ENCODE measurements at regions not wholly inside any gene's neighbourhood (a gene's known extent, or its start where the extent isn't known, plus 50 kb on each side); places are given as distances from the start of the nearest gene placed in this dataset.

DNA sequence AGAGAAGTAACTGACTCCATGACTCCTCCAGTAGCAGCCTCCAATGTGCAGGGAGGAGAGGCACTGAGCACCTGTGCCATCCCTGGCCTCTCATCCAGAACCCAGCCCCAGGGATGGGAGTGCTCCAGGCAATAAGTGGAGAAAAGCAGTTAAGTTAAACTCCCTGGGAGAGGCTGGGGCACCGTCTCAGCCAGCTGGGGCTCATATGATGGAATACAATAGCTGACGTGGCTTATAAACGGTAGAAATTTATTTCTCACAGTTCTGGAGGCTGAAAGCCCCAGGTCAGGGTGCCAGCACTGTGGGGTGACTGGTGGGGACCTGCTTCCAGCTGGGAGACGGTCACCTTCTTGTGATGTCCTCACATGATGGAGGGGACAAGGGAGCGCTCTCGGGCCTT, 94.7 kb downstream of the RAMP3 start:
- no peak overlapping the region for H3K27ac ChIP-seq (ENCODE audit: insufficient read depth, low read length)
- H4K20me1 ChIP-seq (ENCODE audit: control insufficient read depth, extremely low read depth, insufficient read depth, low read length): no peaks in the 10 kb centered on the region
- H3K27me3 ChIP-seq (ENCODE audit: control insufficient read depth, insufficient read depth, low read length): no peaks in the 10 kb centered on the region
- H3K9ac ChIP-seq (ENCODE audit: insufficient read depth, low read length): no peak overlapping the region
- no peak overlapping the region for H3K4me2 ChIP-seq (ENCODE audit: extremely low read depth, insufficient read depth, low read length)
- no peak for DNase-seq (ENCODE audit: low read depth in 2 of 2)
- TF ChIP-seq EZH2 (IDR thresholded peaks at IDR 0.05; ENCODE audit: low read length, missing control alignments): no peak
- TF ChIP-seq, protein P1, sequence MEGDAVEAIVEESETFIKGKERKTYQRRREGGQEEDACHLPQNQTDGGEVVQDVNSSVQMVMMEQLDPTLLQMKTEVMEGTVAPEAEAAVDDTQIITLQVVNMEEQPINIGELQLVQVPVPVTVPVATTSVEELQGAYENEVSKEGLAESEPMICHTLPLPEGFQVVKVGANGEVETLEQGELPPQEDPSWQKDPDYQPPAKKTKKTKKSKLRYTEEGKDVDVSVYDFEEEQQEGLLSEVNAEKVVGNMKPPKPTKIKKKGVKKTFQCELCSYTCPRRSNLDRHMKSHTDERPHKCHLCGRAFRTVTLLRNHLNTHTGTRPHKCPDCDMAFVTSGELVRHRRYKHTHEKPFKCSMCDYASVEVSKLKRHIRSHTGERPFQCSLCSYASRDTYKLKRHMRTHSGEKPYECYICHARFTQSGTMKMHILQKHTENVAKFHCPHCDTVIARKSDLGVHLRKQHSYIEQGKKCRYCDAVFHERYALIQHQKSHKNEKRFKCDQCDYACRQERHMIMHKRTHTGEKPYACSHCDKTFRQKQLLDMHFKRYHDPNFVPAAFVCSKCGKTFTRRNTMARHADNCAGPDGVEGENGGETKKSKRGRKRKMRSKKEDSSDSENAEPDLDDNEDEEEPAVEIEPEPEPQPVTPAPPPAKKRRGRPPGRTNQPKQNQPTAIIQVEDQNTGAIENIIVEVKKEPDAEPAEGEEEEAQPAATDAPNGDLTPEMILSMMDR (conservative IDR thresholded peaks at IDR 0.05 in 1 of 2, IDR thresholded peaks at IDR 0.05 in 1 of 2; ENCODE audit: low read depth in 1 of 2, low read length in 2 of 2): no peak
- no peaks in the 10 kb centered on the region for H3K4me1 ChIP-seq (ENCODE audit: control insufficient read depth, extremely low read depth, insufficient read depth, low read length)
- H3K79me2 ChIP-seq (ENCODE audit: control insufficient read depth, insufficient read depth, low read length): no peaks in the 10 kb centered on the region
- no peaks in the 10 kb centered on the region for H3K36me3 ChIP-seq (ENCODE audit: control insufficient read depth, insufficient read depth, low read length)
- H3K4me3 ChIP-seq (replicated peaks in 1 of 4; ENCODE audit: control extremely low read depth in 1 of 4, insufficient read depth in 1 of 4, low read depth in 3 of 4, low read length in 4 of 4): no peak overlapping the region
- H2AFZ ChIP-seq (ENCODE audit: low read length): no peak overlapping the region
- H3K9me3 ChIP-seq (ENCODE audit: control insufficient read depth, insufficient read depth, low read depth, low read length): no peaks in the 10 kb centered on the region

DNA sequence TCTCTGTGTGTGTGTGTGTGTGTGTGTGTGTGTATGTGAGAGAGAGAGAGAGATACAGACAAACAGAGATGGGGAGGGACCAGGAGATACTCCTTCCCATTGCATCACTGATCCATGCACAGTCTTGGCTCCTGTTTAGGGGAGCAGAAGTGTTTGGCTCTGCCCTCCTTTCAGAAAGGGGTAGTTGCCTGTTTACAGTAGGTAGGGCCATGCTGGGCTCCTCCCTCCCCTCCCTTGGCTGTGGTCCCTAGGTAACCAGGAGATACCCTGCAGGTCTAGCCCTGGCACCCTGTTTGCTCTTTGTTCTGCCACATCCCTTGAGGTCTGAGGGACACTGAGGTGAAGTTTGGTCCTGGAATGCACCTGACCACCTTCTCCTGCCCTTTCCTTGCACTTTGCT, 95.3 kb downstream of the RAMP3 start:
- Histone ChIP-seq H3K27me3 (ENCODE audit: control insufficient read depth, insufficient read depth, low read length) (no peaks in the 10 kb centered on the region), H2AFZ (ENCODE audit: low read length) (no peak overlapping the region), H3K9ac (ENCODE audit: insufficient read depth, low read length) (no peak overlapping the region), H3K27ac (ENCODE audit: insufficient read depth, low read length) (no peak overlapping the region), H3K4me3 (replicated peaks in 1 of 4; ENCODE audit: control extremely low read depth in 1 of 4, insufficient read depth in 1 of 4, low read depth in 3 of 4, low read length in 4 of 4) (no peak overlapping the region), H4K20me1 (ENCODE audit: control insufficient read depth, extremely low read depth, insufficient read depth, low read length) (no peaks in the 10 kb centered on the region), H3K36me3 (ENCODE audit: control insufficient read depth, insufficient read depth, low read length) (no peaks in the 10 kb centered on the region), H3K4me1 (ENCODE audit: control insufficient read depth, extremely low read depth, insufficient read depth, low read length) (no peaks in the 10 kb centered on the region), H3K79me2 (ENCODE audit: control insufficient read depth, insufficient read depth, low read length) (no peaks in the 10 kb centered on the region), H3K9me3 (ENCODE audit: control insufficient read depth, insufficient read depth, low read depth, low read length) (no peaks in the 10 kb centered on the region), H3K4me2 (ENCODE audit: extremely low read depth, insufficient read depth, low read length) (no peak overlapping the region)
- TF ChIP-seq, protein P1 (conservative IDR thresholded peaks at IDR 0.05 in 1 of 2, IDR thresholded peaks at IDR 0.05 in 1 of 2; ENCODE audit: low read depth in 1 of 2, low read length in 2 of 2): no peak
- no peak for TF ChIP-seq EZH2 (IDR thresholded peaks at IDR 0.05; ENCODE audit: low read length, missing control alignments)
- DNase-seq (ENCODE audit: low read depth in 2 of 2): no peak

DNA sequence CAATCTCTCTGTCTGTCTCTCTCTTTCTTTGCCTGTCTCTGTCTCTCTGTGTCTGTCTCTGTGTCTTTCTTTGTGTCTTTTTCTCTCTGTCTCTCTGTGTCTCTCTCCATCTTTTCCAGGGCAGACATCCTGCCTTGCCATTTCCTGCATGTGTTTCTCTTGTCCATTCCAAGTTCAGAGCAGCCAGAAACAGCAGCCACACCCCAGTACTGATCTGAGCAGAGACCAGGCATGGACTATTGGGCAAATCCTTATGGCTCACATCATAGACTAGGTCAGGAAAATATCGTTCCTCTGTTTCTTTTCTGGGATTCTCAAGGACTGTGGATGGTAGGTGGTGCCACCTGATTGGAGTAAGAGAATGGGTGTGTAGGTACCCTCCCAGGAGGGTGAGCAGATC, 95.8 kb downstream of the RAMP3 start:
- no peak for TF ChIP-seq EZH2 (IDR thresholded peaks at IDR 0.05; ENCODE audit: low read length, missing control alignments)
- TF ChIP-seq, protein P1 (conservative IDR thresholded peaks at IDR 0.05 in 1 of 2, IDR thresholded peaks at IDR 0.05 in 1 of 2; ENCODE audit: low read depth in 1 of 2, low read length in 2 of 2): no peak
- Histone ChIP-seq H2AFZ (ENCODE audit: low read length) (no peak overlapping the region), H3K9ac (ENCODE audit: insufficient read depth, low read length) (no peak overlapping the region), H3K4me1 (ENCODE audit: control insufficient read depth, extremely low read depth, insufficient read depth, low read length) (no peaks in the 10 kb centered on the region), H3K27ac (ENCODE audit: insufficient read depth, low read length) (no peak overlapping the region), H3K36me3 (ENCODE audit: control insufficient read depth, insufficient read depth, low read length) (no peaks in the 10 kb centered on the region), H3K4me3 (replicated peaks in 1 of 4; ENCODE audit: control extremely low read depth in 1 of 4, insufficient read depth in 1 of 4, low read depth in 3 of 4, low read length in 4 of 4) (no peak overlapping the region), H3K27me3 (ENCODE audit: control insufficient read depth, insufficient read depth, low read length) (no peaks in the 10 kb centered on the region), H3K4me2 (ENCODE audit: extremely low read depth, insufficient read depth, low read length) (no peak overlapping the region), H3K9me3 (ENCODE audit: control insufficient read depth, insufficient read depth, low read depth, low read length) (no peaks in the 10 kb centered on the region), H4K20me1 (ENCODE audit: control insufficient read depth, extremely low read depth, insufficient read depth, low read length) (no peaks in the 10 kb centered on the region), H3K79me2 (ENCODE audit: control insufficient read depth, insufficient read depth, low read length) (no peaks in the 10 kb centered on the region)
- no peak for DNase-seq (ENCODE audit: low read depth in 2 of 2)

Measured in fibroblast of lung (primary cell).